ENCODE measurements at regions not wholly inside any gene's neighbourhood (a gene's known extent, or its start where the extent isn't known, plus 50 kb on each side); places are given as distances from the start of the nearest gene placed in this dataset.

DNA sequence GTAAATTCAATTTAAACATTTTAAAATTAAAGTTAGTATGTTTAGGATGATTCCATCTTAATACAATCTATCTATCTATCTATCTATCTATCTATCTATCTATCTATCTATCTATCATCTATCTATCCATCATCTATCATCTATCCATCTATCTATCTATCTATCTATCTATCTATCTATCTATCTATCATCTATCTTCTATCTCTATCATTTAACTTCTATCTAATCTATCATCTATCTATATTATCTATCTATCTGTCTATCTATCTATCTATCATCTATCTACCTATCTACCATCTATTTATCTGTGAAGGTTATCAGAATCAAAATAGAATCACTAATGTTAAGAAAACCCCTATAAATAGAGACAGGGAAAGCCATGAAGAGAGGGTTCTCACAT lies 78.3 kb downstream of the RAMP3 start:
- no peak for DNase-seq

DNA sequence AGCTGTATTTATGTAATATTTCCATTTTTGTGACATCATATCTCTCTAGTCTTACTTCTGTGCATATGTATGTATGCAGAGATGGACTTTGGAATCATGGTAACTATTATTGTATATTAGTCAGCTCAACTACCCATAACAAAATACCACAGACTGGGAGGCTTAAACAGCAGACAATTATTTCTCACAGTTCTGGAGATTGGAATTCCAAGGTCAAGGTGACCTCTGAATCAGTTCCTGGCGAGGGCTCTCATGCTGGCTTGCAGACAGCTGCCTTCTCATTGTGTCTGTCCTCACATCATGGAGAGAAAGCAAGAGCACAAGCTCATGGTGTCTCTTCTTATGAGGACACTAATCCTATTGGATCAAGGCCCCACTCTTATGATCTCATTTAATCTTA lies 79.1 kb downstream of the RAMP3 start:
- DNase-seq = no peak

DNA sequence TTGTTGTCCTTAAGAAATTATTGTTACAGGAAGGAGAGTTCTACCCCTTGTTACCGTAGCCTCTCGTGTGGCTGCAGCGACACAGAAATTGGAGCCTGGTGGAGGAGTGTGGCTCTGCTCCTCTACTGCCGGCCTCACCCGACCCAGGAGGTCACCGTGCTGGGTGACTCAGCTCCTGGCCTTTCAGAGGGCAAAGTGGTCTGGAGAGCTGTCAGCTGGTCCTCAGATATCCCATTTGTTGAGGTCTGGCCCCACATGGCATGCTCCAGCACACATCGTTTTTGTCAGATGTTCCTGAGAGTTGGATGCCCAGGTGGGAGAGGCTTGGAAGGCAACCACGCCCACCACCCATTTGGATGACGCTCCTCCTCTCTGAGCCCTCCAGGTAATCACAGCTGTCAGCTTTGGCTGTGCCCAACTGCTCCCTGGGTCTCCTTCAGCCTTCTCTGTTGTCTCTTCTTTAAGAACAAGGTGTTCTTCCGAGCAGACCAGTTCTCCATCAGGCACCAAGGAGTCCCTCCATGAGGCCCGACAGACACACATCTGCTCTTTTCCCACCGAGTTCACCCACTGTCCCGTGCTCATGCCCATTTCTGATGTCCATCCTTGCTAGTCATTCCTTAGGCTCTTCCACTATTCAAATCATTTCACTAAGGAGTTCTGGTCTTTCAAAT lies 80.3 kb downstream of the RAMP3 start:
- DNase-seq = no peak

DNA sequence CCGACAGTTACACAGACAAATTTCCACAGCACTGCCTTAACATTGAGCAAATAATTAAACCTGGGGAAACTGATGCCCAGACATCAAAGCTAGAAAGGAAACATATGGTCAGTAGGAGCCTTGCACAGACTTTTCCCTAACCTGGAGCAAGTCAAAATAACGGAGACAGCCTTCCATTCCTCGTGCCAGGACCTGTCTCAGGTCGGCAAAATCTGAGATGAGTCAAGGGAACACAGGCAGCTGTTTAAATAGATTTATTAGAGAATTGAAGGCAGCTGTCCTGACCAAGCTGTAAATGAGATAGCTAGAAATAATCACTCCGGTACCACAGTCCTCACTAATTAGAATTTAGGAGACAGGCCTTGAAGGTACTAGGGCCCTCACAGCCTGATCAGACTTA lies 81.2 kb downstream of the RAMP3 start:
- DNase-seq = no peak

DNA sequence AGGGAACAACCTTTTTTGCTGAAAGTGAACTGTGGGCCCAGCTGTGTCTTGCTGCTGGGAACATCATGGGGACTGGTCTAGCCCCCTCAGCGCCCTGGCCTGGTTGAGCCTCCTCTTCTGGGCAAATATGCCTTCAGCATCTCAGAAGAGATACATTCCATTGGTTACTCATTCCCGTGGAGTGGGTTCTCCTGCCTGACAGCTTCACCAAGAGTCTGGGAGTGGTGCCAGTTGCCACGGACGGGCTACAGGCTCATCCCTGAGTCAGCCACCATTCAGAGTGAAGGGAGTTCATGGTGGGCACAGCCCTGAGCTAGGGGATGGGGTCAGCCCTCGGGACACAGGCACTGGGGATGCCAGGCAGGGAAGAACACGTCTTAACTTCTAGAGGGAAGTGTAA lies 81.9 kb downstream of the RAMP3 start:
- DNase-seq = no peak

DNA sequence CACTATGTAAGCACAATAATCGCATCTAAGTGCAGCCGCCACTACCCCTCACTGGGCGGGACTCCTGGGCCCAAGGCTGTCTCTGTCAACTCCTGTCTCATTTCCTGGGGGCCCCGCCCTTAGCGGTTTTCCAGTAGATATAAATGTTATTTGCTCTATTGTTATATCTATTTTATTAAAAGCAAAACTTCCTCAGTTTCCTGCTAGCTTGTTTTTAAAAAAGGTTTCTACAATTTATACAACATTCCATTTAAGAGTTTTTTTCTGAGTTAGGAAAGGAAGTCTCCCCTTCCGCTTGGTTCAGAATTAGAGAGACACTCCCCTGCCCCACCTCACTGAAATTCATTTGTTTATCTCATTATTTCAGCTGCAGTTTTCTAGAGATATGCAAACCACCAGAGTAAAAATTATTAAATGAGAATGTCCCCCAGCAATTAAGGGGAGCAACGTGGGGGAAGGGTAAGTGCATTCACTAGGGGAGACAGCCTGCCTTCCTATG lies 82.7 kb downstream of the RAMP3 start:
- no peak for DNase-seq

DNA sequence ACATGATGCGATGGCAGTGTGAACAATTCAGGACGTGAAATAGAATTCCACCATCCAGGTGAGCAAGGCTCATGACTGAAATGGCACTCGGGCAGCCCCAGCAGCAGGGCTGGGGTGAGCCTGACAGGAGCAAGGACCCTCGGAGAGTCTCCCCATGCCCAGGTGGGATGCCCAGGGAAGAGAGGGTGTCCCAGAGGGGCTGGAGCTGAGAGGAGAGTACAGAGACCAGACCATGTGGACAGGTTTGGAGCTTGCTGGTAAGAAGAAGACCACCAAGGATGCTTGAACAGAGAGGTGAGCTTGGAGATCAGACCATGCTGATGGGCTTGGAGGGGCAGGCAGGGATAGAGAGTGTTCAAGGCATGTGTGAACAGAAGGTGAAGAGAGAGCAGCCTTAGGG lies 83.3 kb downstream of the RAMP3 start:
- no peak for DNase-seq

DNA sequence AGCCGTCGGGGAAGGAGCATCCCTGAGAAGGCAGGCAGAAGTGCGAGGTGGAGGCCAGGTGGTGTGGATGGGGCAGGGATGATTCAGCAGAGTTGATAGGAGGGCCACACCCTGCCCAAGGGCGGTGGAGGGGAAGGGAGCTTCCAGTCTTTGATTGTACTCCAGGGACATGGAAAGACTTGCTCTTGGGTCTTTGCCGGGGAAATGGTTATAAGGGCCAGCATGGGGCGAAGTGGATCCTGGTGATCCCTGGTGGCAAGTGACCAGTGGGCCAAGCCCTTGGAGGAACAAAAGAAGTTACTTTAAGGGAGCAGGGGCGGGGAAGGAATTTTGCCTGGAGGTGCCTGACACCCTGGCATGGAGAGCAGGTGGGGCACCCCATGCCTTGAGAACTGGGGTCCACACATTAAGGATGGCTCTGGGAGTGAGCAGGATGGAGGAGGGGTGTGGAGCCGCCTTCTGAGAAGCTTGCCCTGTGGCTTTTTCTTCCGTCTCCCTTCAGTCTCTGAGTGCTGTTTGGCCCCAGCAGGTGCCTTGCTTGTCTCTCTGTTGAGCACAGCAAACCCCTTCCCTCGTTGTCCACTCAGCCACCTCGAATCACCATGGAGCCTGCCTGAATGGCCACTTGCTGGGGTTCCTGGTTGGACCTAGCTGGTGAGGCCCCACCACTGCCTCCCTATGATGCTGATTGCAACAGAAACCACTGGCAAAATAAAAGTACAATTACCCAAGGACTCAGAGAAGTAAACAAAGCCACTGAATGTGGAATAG lies 83.9 kb downstream of the RAMP3 start:
- DNase-seq = no peak

DNA sequence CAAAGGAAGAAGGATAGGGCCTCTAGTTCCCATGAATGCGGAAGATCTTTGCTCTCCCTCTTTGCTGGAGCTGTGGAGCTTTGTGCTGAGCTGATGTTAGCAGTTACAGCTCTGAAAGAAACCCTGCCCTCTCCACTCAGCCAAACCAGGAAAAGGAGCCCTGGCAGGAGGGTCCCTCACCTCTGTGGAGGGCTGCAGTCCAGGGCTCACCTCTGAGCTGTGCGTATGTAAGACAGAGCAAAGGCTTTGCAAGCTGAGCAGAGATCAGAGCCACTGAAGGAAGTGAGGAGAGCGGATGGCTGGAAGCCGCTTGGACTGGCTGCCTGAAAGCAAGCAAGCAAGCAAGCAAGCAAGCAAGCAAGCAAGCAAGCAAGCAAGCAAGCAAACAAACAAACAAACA lies 84.7 kb downstream of the RAMP3 start:
- no peak for DNase-seq

DNA sequence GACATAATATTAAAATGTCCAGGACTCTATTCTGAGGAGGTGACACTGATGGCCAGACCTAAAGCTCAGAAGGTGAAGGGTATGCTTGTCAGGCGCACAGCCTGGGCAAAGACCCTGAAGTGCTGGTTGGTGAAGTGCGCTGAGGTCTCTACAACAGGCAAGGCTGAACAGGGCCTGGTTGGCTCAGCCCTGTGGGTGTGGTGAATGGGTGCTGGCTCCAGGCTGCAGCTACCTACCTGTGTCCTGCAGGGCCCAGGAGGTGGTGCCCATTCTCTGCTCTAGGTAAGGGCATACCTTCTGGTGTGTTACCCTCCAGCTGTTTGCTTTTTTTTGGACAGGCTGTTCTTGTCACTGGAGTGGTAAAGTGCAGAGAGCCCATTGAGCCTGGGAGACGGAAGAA lies 85.1 kb downstream of the RAMP3 start:
- DNase-seq = no peak

DNA sequence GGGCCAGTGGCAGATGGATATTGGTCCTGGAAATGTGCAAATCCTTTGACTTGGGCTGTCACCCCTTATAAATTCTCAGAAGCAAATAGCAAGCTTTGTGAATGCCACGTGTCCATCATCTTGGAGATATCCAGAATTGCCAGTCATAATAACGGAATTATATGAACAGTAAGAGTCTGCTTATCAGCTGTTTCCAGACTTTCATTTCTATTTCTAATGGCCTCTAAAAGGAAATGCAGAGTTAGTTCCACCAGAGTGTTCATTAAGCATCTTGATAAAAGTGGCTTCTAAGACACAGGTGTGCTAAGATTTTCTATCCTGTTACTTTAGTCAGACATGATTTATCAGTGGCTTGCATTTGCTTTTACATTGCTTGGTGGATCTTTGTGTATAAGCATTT lies 87.4 kb downstream of the RAMP3 start:
- DNase-seq = no peak

DNA sequence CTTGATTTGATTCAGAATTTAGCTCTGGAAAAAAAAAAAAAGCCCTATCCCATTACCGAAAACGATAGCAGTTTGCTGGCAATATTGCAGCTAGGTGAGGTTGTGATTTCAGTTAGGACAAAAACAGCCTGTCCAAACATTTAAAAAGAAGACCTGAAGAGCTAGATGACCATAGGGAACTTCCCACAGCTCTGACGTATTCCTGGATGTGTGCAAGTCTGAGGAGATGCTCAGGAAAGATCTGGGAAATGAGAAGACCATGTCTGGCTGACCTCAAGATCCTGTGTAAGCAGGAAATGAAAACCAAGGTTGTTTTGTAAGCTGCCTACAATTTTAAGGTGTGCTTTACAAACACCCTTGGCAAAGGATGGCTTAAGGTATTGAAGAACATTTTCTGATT lies 88.7 kb downstream of the RAMP3 start:
- DNase-seq = no peak

DNA sequence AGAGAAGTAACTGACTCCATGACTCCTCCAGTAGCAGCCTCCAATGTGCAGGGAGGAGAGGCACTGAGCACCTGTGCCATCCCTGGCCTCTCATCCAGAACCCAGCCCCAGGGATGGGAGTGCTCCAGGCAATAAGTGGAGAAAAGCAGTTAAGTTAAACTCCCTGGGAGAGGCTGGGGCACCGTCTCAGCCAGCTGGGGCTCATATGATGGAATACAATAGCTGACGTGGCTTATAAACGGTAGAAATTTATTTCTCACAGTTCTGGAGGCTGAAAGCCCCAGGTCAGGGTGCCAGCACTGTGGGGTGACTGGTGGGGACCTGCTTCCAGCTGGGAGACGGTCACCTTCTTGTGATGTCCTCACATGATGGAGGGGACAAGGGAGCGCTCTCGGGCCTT lies 94.7 kb downstream of the RAMP3 start:
- no peak for DNase-seq

DNA sequence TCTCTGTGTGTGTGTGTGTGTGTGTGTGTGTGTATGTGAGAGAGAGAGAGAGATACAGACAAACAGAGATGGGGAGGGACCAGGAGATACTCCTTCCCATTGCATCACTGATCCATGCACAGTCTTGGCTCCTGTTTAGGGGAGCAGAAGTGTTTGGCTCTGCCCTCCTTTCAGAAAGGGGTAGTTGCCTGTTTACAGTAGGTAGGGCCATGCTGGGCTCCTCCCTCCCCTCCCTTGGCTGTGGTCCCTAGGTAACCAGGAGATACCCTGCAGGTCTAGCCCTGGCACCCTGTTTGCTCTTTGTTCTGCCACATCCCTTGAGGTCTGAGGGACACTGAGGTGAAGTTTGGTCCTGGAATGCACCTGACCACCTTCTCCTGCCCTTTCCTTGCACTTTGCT lies 95.3 kb downstream of the RAMP3 start:
- DNase-seq = no peak

DNA sequence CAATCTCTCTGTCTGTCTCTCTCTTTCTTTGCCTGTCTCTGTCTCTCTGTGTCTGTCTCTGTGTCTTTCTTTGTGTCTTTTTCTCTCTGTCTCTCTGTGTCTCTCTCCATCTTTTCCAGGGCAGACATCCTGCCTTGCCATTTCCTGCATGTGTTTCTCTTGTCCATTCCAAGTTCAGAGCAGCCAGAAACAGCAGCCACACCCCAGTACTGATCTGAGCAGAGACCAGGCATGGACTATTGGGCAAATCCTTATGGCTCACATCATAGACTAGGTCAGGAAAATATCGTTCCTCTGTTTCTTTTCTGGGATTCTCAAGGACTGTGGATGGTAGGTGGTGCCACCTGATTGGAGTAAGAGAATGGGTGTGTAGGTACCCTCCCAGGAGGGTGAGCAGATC lies 95.8 kb downstream of the RAMP3 start:
- no peak for DNase-seq

DNA sequence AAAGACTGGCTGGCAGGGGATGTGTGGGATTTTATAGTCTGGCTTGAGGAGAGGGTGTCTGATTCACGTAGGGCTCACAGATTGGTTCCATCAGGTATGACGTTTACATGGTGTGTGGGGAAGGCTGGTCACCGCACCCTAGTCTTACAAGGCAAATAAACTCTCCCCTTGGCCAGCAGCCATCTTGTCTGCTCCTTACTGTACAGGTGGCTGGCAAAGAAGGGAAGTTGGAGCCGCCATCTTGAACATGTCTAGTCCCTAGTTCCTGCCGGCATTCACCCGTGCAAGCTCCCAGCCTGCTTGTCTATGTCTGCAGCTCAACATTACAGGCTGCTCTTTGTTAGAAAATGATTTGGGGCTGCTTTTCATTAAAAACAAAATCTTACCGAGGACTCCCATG lies 97.6 kb downstream of the RAMP3 start:
- no peak for DNase-seq

DNA sequence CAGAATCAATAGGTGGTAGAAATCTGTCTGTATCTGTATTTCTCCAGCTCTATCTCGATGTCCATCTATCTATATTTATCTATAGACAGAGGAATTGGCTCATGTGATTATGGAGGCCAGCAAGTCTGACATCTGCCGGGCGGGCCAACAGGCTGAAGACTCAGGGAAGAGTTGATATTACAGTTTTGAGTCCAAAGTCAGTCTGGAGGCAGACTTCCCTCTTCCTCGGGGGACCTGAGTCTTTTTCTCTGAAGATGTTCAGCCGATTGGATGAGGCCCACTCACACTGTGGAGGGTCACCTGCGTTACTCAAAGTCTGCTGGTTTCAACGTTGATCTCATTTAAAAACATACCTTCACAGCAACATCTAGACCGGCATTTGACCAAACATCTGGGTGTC lies 98.7 kb downstream of the RAMP3 start:
- no peak for DNase-seq

DNA sequence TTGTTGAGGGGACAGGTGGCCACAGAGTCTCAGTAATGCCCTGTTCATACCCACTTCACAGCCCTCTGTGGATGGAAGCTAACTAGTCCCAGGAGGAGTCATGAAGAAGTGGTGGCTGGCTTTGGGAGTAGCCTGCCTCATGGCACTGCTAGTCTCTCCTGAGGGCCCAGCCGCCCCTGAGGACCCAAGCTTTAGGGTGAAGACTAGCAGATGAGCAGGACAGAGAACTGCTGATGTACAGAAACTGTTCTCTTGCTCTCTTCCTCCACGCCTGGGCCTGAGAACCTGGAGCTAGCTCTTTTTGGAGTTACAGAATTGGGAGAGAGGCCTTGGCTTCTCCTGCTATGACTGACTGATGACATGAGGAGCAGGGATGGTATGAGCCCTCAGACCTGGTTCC lies 99.2 kb downstream of the RAMP3 start:
- no peak for DNase-seq

DNA sequence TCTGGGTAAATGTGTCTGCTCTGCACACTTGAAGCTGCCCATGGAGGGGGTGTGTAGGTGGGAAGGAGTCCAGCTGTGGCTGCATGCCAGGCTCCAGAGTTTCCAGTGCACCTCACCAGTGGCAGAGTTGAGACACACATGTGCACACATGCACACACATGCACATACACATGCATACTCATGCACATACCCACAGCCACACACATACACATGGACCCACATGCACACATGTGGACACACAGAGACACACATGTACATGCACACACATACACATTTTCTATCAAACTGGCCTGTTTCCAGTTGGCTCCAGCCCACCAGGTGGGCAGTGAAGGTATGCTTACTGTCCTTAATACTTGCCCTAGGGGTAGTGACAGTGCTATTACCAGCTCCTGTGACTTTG lies 99.7 kb downstream of the RAMP3 start:
- no peak for DNase-seq

DNA sequence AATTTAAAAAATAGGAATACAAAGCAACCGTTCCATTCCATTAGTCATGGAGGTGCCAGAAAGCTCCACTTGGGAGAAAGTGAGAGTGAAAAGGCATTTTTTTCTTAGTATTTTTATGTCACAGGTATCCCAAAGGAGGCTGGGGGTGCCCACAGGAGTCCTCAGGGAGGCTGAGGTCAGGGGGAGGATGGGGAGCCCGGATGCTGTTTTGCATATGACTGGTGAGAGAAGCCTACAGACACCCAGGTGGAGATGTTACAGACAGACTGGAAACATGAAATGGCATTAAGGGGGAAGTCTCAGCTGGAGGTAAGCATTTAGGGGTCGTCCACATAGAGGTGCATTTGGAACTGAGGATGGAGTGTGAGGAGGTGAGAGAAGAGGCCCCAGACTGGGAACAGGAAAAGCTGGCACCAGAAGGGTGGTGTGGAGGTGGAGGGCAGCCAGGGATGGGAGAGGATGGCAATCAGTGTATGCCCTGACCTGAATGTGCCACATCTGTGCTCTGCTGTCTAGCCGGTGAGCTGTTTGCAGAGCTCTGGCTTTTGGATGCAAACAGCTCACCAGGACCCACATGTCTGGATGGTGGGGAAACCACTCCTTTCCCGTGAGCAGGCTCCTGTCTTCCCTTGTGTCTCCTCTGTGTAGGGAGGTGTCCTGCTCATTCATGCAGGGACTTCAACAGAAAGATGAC lies 101.1 kb downstream of the RAMP3 start:
- DNase-seq = no peak

DNA sequence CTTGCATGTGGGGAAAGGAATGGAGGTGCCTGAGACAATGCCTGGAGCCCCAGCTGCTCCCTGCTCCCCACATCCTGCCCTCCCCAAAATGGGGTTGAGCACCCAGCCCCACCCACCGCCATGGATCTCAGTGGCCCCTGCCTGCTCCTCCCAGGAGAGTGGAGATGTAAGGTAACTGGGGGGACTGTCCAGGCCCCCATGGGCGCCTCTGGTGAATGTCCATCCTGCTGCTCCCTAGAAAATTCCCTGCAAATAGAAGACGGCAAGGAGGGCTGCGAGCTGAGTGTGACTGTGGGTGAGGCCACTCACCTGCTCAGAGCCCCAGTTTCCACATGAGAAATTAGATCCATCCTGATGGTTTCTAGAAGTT lies 101.6 kb downstream of the RAMP3 start:
- no peak for DNase-seq

DNA sequence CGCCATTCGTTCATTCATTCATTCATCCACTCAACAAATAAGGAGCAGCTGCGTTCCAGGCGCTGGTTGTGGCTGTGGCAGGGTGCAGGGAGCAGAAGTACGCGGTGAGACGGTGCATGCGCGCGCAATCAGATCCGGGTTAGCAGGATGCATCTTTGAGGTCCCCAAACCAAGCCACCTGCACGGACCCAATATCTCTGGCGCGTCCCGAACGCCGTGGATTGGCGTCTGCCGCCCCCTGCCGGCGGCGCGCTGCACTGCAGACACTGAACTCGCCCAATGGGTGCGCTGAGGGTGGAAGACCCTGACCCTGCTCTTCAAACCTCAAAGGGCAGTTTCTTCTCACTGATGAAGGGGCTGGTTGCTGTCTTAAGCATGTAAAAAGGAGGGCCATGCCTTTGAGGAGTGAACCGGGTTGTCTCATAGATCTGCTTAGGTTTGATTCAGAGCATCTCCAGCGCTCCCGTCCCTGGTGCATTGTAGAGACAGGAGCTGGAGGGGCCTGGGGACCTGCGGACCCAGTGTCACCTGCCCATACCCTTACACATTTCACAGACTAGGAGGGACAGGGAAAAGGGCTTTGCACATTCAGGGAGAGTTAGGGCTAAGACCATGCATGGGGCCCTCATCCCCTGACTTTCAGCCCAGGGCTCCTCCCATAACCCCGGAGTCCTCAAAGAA lies 102.5 kb downstream of the RAMP3 start:
- DNase-seq = peak; percentile 73

DNA sequence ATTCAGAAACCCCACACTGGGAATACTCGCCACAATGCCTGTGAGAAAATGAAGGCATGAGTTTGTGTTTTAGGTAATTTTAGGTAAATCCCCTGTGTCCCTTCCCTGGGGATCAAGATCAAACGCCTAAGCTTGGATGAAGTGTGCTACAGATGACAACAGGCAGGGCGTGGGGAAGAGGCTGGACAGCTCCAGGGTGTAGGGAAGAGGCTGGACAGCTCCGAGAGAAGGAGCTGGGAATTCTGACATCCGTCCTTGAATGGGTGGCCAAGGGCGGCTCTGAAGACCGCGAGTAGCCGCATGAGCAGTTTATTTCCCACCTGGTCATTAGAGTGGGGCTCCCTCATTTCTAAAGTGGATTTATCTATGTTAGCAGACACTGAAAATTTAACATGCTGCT lies 109.7 kb downstream of the RAMP3 start:
- DNase-seq = peak; percentile 18

DNA sequence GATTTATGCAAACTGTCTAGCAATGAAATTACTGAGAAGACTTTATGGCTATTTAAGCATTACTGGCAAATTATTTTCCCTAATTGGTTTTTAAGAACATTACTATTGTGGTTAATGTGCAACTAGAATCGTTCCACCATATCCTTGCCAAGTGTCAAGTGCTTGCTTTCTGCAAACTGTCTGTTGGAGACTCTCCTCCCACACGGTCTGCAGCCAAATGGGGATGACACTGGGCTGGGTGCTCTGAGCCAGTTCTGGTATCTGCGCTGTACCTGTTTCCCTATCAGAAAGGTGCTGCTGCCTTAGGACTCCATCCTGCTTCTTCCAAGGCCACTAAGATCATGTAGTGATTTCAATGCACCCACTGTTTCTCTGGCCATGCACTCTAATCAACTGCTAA lies 110.4 kb downstream of the RAMP3 start:
- no peak for DNase-seq

Measured in eye (tissue), 1 donor.